Ishikawa (cell line): ENCODE measurements at regions not wholly inside any gene's neighbourhood (a gene's known extent, or its start where the extent isn't known, plus 50 kb on each side); places are given as distances from the start of the nearest gene placed in this dataset.

Source experiments
- CEBPB ChIP-seq: IDR thresholded peaks from 2 replicates; pipeline ENCODE4 v1.6.1; 2012
- EGR1 ChIP-seq: IDR thresholded peaks from 2 replicates; pipeline ENCODE4 v1.6.1; 2012
- EP300 ChIP-seq: IDR thresholded peaks from 2 replicates; pipeline ENCODE4 v1.6.1; 2012; ENCODE audit warnings: borderline replicate concordance
- MAX ChIP-seq: IDR thresholded peaks from 2 replicates; pipeline ENCODE4 v1.6.1; 2012
- NFIC ChIP-seq: IDR thresholded peaks from 2 replicates; pipeline ENCODE4 v1.6.1; 2012
- USF1 ChIP-seq: IDR thresholded peaks from 2 replicates; pipeline ENCODE4 v1.6.1; 2012

GRCh38 chr4:133247861-133248260, 98.8 kb downstream of the PCDH10 start:
- TF ChIP-seq CEBPB (no peak), EP300 (no peak), EGR1 (no peak), USF1 (no peak), MAX (no peak), NFIC (no peak)
